ENCODE measurements at regions not wholly inside any gene's neighbourhood (a gene's known extent, or its start where the extent isn't known, plus 50 kb on each side); places are given as distances from the start of the nearest gene placed in this dataset.

- no peak overlapping the region for H3K4me3 ChIP-seq (ENCODE audit: control insufficient read depth, low read depth, low read length)
- no peak for DNase-seq (ENCODE audit: low read depth)
- TF ChIP-seq CTCF (conservative IDR thresholded peaks at IDR 0.05; ENCODE audit: control insufficient read depth, insufficient read depth, low read depth, low read length) = no peak
These were observed 116.9 kb upstream of the SIRPG start for GRCh38 chr20:1774479-1774878.

- no peak overlapping the region for H3K4me3 ChIP-seq (ENCODE audit: control insufficient read depth, low read depth, low read length)
- no peak for DNase-seq (ENCODE audit: low read depth)
- no peak for TF ChIP-seq CTCF (conservative IDR thresholded peaks at IDR 0.05; ENCODE audit: control insufficient read depth, insufficient read depth, low read depth, low read length)
These were observed 116.2 kb upstream of the SIRPG start for GRCh38 chr20:1773816-1774215.

- no peak overlapping the region for H3K4me3 ChIP-seq (ENCODE audit: control insufficient read depth, low read depth, low read length)
- TF ChIP-seq CTCF (conservative IDR thresholded peaks at IDR 0.05; ENCODE audit: control insufficient read depth, insufficient read depth, low read depth, low read length) = no peak
- DNase-seq (ENCODE audit: low read depth) = no peak
These were observed 111.9 kb upstream of the SIRPG start for GRCh38 chr20:1769491-1769890.

GRCh38 chr20:1766731-1767130 is 109.2 kb upstream of the SIRPG start:
- H3K4me3 ChIP-seq (ENCODE audit: control insufficient read depth, low read depth, low read length) = no peak overlapping the region
- no peak for TF ChIP-seq CTCF (conservative IDR thresholded peaks at IDR 0.05; ENCODE audit: control insufficient read depth, insufficient read depth, low read depth, low read length)
- DNase-seq (ENCODE audit: low read depth) = no peak

GRCh38 chr20:1764136-1765033 is 106.8 kb upstream of the SIRPG start:
- peak; percentile 89 for TF ChIP-seq CTCF (conservative IDR thresholded peaks at IDR 0.05; ENCODE audit: control insufficient read depth, insufficient read depth, low read depth, low read length)
- DNase-seq (ENCODE audit: low read depth) = peak; percentile 86
- no peak overlapping the region for H3K4me3 ChIP-seq (ENCODE audit: control insufficient read depth, low read depth, low read length)

GRCh38 chr20:1761598-1761997 is 104.0 kb upstream of the SIRPG start:
- no peak for DNase-seq (ENCODE audit: low read depth)
- H3K4me3 ChIP-seq (ENCODE audit: control insufficient read depth, low read depth, low read length) = no peak overlapping the region
- no peak for TF ChIP-seq CTCF (conservative IDR thresholded peaks at IDR 0.05; ENCODE audit: control insufficient read depth, insufficient read depth, low read depth, low read length)

Data from fibroblast of mammary gland (primary cell).